HEK293 (cell line): ENCODE measurements at regions not wholly inside any gene's neighbourhood (a gene's known extent, or its start where the extent isn't known, plus 50 kb on each side); places are given as distances from the start of the nearest gene placed in this dataset.

Experiments used
- CTCF ChIA-PET: fragments of 350-600 bp; formaldehyde crosslinking; extraction: SDS; loops from one replicate; lab custom pipeline; 2021; ENCODE audit warnings: antibody characterized with exemption; lab: Yijun Ruan, JAX
- POLR2A ChIA-PET: fragments of 300-600 bp; formaldehyde crosslinking; extraction: SDS; loops from one replicate; lab custom pipeline; 2020; ENCODE audit warnings: antibody characterized with exemption, inconsistent platforms; lab: Yijun Ruan, JAX
- H3K27ac ChIP-seq: fragments of 200-500 bp; sonication (Bioruptor generic); 2 replicates; pipeline ENCODE4 v1.5.1; 2014; ENCODE audit warnings: low read depth, low read length, control low read depth, inconsistent platforms; ENCODE audit errors: extremely low read depth
- H3K36me3 ChIP-seq, 2 experiments: fragments of 200-500 bp in 1 of 2; sonication (Bioruptor generic) in 1 of 2; 1 replicate in 1 of 2; 2 replicates in 1 of 2; pipeline ENCODE4 v1.5.1; 2014 to 2017; ENCODE audit warnings: inconsistent platforms in 2 of 2, low read length in 2 of 2; ENCODE audit not compliant: control insufficient read depth in 2 of 2, insufficient read depth in 1 of 2
- H3K4me1 ChIP-seq: fragments of 200-500 bp; sonication (Bioruptor generic); 2 replicates; pipeline ENCODE4 v1.5.1; 2014; ENCODE audit warnings: mild to moderate bottlenecking, low read length, inconsistent platforms; ENCODE audit not compliant: control insufficient read depth, insufficient read depth
- H3K4me3 ChIP-seq: 2 replicates; pipeline ENCODE4 v1.5.1; 2011; ENCODE audit warnings: low read depth, mild to moderate bottlenecking, control low read depth, low read length, moderate library complexity
- H3K9me3 ChIP-seq: fragments of 200-500 bp; sonication (Bioruptor generic); 2 replicates; pipeline ENCODE4 v1.5.1; 2014; ENCODE audit warnings: low read depth, low read length, inconsistent platforms; ENCODE audit not compliant: control insufficient read depth, insufficient read depth
- GLI2 ChIP-seq: fragments of 450-650 bp; formaldehyde crosslinking; IDR thresholded peaks from 2 replicates; pipeline ENCODE4; 2017; ENCODE audit warnings: missing biosample characterization, missing genetic modification characterization, low read depth, borderline replicate concordance
- MYNN ChIP-seq: fragments of 450-650 bp; formaldehyde crosslinking; IDR thresholded peaks from 2 replicates; pipeline ENCODE4 v1.5.1; 2016; ENCODE audit warnings: missing biosample characterization, missing genetic modification characterization, borderline replicate concordance
- MZF1 ChIP-seq: fragments of 450-650 bp; formaldehyde crosslinking; IDR thresholded peaks from 2 replicates; pipeline ENCODE4 v1.5.1; 2017; ENCODE audit warnings: missing biosample characterization, missing genetic modification characterization, borderline replicate concordance
- SP7 ChIP-seq: fragments of 450-650 bp; formaldehyde crosslinking; IDR thresholded peaks from 2 replicates; pipeline ENCODE4 v1.5.1; 2016; ENCODE audit warnings: missing biosample characterization, missing genetic modification characterization
- ZBTB17 ChIP-seq: fragments of 450-650 bp; formaldehyde crosslinking; IDR thresholded peaks from 2 replicates; pipeline ENCODE4 v1.5.1; 2016; ENCODE audit warnings: missing biosample characterization, missing genetic modification characterization
- ZFP3 ChIP-seq: fragments of 450-650 bp; formaldehyde crosslinking; IDR thresholded peaks from 2 replicates; pipeline ENCODE4 v1.5.1; 2016; ENCODE audit warnings: low read depth, missing biosample characterization, missing genetic modification characterization
- ZFP41 ChIP-seq: fragments of 450-650 bp; formaldehyde crosslinking; IDR thresholded peaks from 2 replicates; pipeline ENCODE4 v1.5.1; 2016; ENCODE audit warnings: missing biosample characterization, missing genetic modification characterization, borderline replicate concordance
- ZNF174 ChIP-seq: fragments of 450-650 bp; formaldehyde crosslinking; IDR thresholded peaks from 2 replicates; pipeline ENCODE4 v1.5.0; 2017; ENCODE audit warnings: missing biosample characterization, mild to moderate bottlenecking, missing genetic modification characterization
- ZNF2 ChIP-seq: fragments of 450-650 bp; formaldehyde crosslinking; IDR thresholded peaks from 2 replicates; pipeline ENCODE4 v1.5.1; 2016; ENCODE audit warnings: missing biosample characterization, missing genetic modification characterization
- ZNF239 ChIP-seq: fragments of 450-650 bp; formaldehyde crosslinking; IDR thresholded peaks from 2 replicates; pipeline ENCODE4 v1.5.1; 2016; ENCODE audit warnings: missing biosample characterization, missing genetic modification characterization
- ZNF292 ChIP-seq: fragments of 450-650 bp; formaldehyde crosslinking; IDR thresholded peaks from 2 replicates; pipeline ENCODE4 v1.5.1; 2016; ENCODE audit warnings: low read depth, missing biosample characterization, missing genetic modification characterization, borderline replicate concordance
- ZNF302 ChIP-seq: fragments of 450-650 bp; formaldehyde crosslinking; IDR thresholded peaks from 2 replicates; pipeline ENCODE4 v1.5.1; 2016; ENCODE audit warnings: missing biosample characterization, missing genetic modification characterization, low read depth
- ZNF324 ChIP-seq: fragments of 450-650 bp; formaldehyde crosslinking; IDR thresholded peaks from 2 replicates; pipeline ENCODE4 v1.5.1; 2016; ENCODE audit warnings: missing biosample characterization, missing genetic modification characterization
- ZNF354C ChIP-seq: fragments of 450-650 bp; formaldehyde crosslinking; IDR thresholded peaks from 2 replicates; pipeline ENCODE4 v1.5.1; 2016; ENCODE audit warnings: missing biosample characterization, missing genetic modification characterization, low read depth, borderline replicate concordance
- ZNF366 ChIP-seq: fragments of 450-650 bp; formaldehyde crosslinking; conservative IDR thresholded peaks from 2 replicates; pipeline ENCODE4 v1.5.1; 2016; ENCODE audit warnings: missing biosample characterization, missing genetic modification characterization
- ZNF398 ChIP-seq: fragments of 450-650 bp; formaldehyde crosslinking; IDR thresholded peaks from 2 replicates; pipeline ENCODE4 v1.5.1; 2017; ENCODE audit warnings: missing biosample characterization, missing genetic modification characterization
- ZNF501 ChIP-seq: fragments of 450-650 bp; formaldehyde crosslinking; IDR thresholded peaks from 2 replicates; pipeline ENCODE4 v1.5.1; 2016; ENCODE audit warnings: missing biosample characterization, missing genetic modification characterization
- ZNF514 ChIP-seq: fragments of 450-650 bp; formaldehyde crosslinking; IDR thresholded peaks from 2 replicates; pipeline ENCODE4 v1.5.1; 2016; ENCODE audit warnings: missing biosample characterization, missing genetic modification characterization
- ZNF530 ChIP-seq: fragments of 450-650 bp; formaldehyde crosslinking; IDR thresholded peaks from 2 replicates; pipeline ENCODE4 v1.5.1; 2016; ENCODE audit warnings: low read depth, missing biosample characterization, missing genetic modification characterization
- ZNF555 ChIP-seq: fragments of 450-650 bp; formaldehyde crosslinking; conservative IDR thresholded peaks from 2 replicates; pipeline ENCODE4 v1.5.1; 2017; ENCODE audit warnings: missing biosample characterization, mild to moderate bottlenecking, missing genetic modification characterization, inconsistent platforms
- ZNF664 ChIP-seq: fragments of 450-650 bp; formaldehyde crosslinking; IDR thresholded peaks from 2 replicates; pipeline ENCODE4 v1.5.1; 2016; ENCODE audit warnings: missing biosample characterization, missing genetic modification characterization
- ZNF692 ChIP-seq: fragments of 450-650 bp; formaldehyde crosslinking; IDR thresholded peaks from 2 replicates; pipeline ENCODE4 v1.5.1; 2016; ENCODE audit warnings: missing biosample characterization, missing genetic modification characterization
- ZNF843 ChIP-seq: fragments of 450-650 bp; formaldehyde crosslinking; IDR thresholded peaks from 2 replicates; pipeline ENCODE4 v1.5.1; 2016; ENCODE audit warnings: missing biosample characterization, missing genetic modification characterization
- ZSCAN23 ChIP-seq: fragments of 450-650 bp; formaldehyde crosslinking; IDR thresholded peaks from 2 replicates; pipeline ENCODE4 v1.5.1; 2016; ENCODE audit warnings: missing biosample characterization, missing genetic modification characterization
- TF ChIP-seq, protein P1 (sequence below): fragments of 450-650 bp; formaldehyde crosslinking; IDR thresholded peaks from 2 replicates; pipeline ENCODE4 v1.5.1; 2016; ENCODE audit warnings: missing biosample characterization, missing genetic modification characterization

DNA sequence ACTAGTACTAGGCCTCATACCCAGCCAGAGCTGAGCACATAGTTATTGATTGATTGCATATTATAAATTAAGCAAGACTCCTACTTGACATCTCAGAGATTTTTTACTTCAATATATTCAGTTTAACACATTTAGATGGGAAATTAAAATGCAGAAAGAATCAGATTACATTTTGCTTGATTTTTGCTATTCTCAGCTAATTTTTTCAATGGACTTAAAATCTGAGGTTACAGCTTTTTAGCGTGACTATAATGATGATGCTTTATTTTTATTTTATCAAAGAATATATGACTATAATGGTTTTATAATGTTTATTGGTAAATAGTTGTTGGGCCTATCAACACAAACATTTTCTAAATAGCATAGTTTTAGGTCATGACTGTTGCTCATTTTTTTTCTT lies 493.0 kb upstream of the CNTNAP5 start (continued):
- TF ChIP-seq ZNF692 (tag by site-specific recombination) = no peak
- TF ChIP-seq MZF1 (tag by site-specific recombination) = no peak
- TF ChIP-seq ZNF2 = no peak

DNA sequence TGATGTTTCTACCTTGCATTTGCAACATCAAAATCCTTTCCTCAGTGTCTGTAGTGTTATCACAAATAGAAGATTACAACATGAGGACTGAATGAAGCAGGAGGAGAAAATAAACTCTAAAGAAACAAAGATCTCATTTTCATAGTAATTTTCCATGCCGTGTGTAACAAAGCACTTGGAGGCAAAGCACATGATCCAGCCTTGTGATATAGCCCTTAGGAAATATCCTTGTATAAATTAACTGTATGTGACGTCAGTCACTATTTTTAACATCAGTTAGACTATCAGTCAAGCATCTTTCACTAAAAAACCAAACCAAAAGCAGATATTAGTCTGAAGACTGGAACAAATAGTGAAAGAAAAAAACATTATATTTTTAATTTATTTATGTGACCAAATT lies 492.1 kb upstream of the CNTNAP5 start:
- CTCF ChIA-PET = no interaction called here
- Histone ChIP-seq H3K9me3 (no peaks in the 10 kb centered on the region), H3K27ac (no peak overlapping the region), H3K4me3 (no peak overlapping the region), H3K36me3 (no peaks in the 10 kb centered on the region), H3K4me1 (no peaks in the 10 kb centered on the region)
- TF ChIP-seq ZNF398 (tag by site-specific recombination) = no peak
- TF ChIP-seq ZNF664 (tag by site-specific recombination) = no peak
- no peak for TF ChIP-seq ZNF354C (tag by site-specific recombination)
- TF ChIP-seq ZNF843 (tag by site-specific recombination) = no peak
- no peak for TF ChIP-seq ZSCAN23 (tag by site-specific recombination)
- TF ChIP-seq GLI2 (tag by site-specific recombination) = no peak
- TF ChIP-seq ZFP41 = no peak
- TF ChIP-seq SP7 (tag by site-specific recombination) = no peak
- no peak for TF ChIP-seq ZNF302 (tag by site-specific recombination)
- POLR2A ChIA-PET = no interaction called here

- H3K4me3 ChIP-seq = no peak overlapping the region
- no peaks in the 10 kb centered on the region for H3K9me3 ChIP-seq
- no peaks in the 10 kb centered on the region for H3K4me1 ChIP-seq
- no peak for TF ChIP-seq ZFP3 (tag by site-specific recombination)
- TF ChIP-seq MYNN (tag by site-specific recombination) = no peak
- TF ChIP-seq ZNF292 (tag by site-specific recombination) = no peak
- TF ChIP-seq, protein P1, sequence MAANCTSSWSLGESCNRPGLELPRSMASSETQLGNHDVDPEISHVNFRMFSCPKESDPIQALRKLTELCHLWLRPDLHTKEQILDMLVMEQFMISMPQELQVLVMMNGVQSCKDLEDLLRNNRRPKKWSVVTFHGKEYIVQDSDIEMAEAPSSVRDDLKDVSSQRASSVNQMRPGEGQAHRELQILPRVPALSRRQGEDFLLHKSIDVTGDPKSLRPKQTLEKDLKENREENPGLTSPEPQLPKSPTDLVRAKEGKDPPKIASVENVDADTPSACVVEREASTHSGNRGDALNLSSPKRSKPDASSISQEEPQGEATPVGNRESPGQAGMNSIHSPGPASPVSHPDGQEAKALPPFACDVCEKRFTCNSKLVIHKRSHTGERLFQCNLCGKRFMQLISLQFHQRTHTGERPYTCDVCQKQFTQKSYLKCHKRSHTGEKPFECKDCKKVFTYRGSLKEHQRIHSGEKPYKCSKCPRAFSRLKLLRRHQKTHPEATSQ (tag by site-specific recombination) = no peak
- no peak for TF ChIP-seq ZNF366 (tag by site-specific recombination)
- no peak for TF ChIP-seq ZNF555
- no peak for TF ChIP-seq ZNF324 (tag by site-specific recombination)
- TF ChIP-seq ZNF239 = no peak
- TF ChIP-seq ZNF530 (tag by site-specific recombination) = no peak
- no peak for TF ChIP-seq ZNF501 (tag by site-specific recombination)
- TF ChIP-seq ZNF514 = no peak
- TF ChIP-seq ZNF174 (tag by site-specific recombination) = no peak
- no peak for TF ChIP-seq ZBTB17 (tag by site-specific recombination)
- H3K27ac ChIP-seq = no peak overlapping the region
- ChIA-PET POLR2A (no interaction called here), CTCF (no interaction called here)
- H3K36me3 ChIP-seq = no peaks in the 10 kb centered on the region
Observed at GRCh38 chr2:123540291-123540690, 484.8 kb upstream of the CNTNAP5 start.
